NCI-H226 (cell line): ENCODE measurements at regions not wholly inside any gene's neighbourhood (a gene's known extent, or its start where the extent isn't known, plus 50 kb on each side); places are given as distances from the start of the nearest gene placed in this dataset.

Experiments
- DNase-seq: peaks from one replicate; pipeline ENCODE4 v3.0.0-alpha.2; 2015

DNA sequence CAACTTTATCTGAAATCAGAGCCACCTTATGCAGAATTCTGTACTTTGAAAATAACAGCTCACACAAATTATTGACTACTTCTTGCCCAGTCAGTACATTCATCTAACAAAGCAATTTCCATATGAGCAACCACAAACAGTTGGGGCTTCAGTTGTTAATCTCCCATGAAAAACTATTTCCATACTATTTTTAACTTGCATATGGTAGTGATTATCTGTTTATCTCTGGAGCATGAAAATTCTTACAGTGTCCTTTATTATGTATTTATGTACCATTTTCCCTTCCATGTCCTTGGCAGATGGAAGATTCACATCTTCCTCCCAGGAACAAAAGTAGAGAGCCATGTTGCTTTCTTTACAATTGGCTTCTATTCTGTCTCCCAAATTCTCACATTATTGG, 285.7 kb downstream of the CRPPA start:
- DNase-seq, result no peak

- peak; percentile 41 for DNase-seq
These were observed 290.9 kb downstream of the CRPPA start for GRCh38 chr7:16130111-16131110.

GRCh38 chr7:16129431-16130110, 291.8 kb downstream of the CRPPA start:
- DNase-seq, result peak; percentile 88

GRCh38 chr7:16123117-16123770, 298.1 kb downstream of the CRPPA start:
- DNase-seq, result no peak

GRCh38 chr7:16121876-16122390, 299.4 kb downstream of the CRPPA start:
- DNase-seq, result no peak

DNA sequence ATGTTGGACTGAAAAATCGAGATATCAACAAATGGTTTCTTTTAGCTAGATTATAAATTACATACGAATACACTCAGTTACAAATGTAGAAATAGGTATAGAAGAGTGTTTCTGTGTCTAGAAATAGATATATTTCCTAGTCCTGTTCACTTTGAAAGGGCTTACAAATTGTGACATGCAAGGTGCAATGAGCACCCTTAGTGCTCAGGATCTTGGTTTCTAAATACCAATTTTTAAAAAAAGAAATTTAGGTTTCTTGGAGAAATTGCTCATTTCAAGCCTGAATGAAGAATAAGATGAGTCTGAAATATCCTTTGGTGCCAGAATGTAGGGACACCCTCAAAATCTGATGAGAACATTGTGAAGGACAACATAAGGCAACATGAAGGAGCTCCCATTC, 306.0 kb downstream of the CRPPA start:
- DNase-seq, result no peak

DNA sequence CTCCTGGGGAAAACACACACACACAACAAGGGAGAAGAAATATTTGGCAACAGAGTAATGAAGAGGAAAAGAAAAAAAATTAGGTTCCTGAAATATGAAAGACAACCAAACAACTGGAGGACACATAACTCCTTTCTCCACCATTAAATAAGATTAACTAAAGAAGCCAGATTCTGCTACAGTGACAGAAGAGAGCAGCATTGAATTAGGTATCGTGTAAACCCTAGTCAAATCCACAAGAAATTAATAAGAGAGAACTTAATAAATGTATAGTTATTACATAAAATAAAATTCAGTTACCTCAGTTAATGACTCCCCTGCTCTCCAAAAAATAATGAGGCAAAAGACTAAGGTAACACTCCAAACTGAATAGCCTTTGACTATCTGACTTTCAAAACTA, 306.7 kb downstream of the CRPPA start:
- DNase-seq, result no peak

- DNase-seq, result no peak
These were observed 307.3 kb downstream of the CRPPA start for GRCh38 chr7:16114071-16114470.

DNA sequence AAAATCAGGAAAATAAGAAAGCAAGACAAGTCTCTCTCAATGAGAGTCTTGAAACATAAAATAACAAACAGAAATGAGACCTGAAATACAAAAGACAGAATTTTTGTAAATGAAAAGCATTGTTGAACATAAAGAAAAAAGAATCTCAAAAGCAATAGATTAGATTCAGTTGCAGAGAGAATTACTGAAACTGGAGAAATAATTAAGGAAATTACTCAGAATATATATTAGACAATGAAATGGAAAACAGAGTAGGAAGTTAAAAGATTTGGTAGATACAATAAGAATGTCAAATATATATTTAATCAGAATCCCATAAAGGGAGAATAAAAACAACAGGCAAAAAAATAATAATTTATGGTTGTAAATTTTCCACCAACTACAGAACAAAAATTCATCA, 308.3 kb downstream of the CRPPA start:
- DNase-seq, result no peak

DNA sequence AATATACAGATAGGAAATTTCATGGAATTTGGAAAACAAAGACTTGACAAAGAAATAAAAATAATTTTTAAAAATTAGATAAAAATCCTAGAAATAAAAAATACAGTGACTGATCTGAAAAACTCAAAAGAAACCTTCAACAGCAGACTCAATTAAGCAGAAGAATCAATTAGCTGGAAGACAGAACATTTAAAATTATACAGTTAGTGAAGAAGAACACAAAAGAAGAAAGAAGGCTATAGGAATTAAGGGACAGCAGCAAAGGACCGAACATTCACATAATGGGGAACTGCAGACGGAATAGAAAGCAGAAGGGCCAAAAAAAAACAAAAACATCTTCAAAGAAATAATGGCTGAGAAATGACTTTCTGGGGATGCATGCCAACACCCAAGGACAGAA, 314.5 kb downstream of the CRPPA start:
- DNase-seq, result no peak

DNA sequence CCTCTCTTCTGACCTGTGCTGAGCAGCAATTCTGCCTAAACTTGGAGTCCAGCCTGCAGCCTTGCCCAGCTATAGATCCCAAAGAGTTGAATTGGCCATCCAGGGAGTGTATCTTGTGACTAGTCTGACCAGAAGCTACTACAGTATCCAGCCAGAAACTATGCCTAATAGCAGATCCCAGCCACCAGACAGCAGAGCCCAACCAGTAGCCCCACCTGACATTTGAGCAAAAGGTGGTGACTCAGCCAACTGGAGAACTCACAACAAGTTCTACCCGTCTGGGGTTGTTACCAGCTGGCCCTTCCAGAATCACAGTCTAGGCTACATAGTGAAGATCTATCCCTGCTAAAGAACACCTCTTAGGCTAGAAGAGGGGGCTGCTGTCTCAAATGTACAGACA, 315.0 kb downstream of the CRPPA start:
- no peak for DNase-seq

GRCh38 chr7:16099302-16099849, 322.0 kb downstream of the CRPPA start:
- no peak for DNase-seq

DNA sequence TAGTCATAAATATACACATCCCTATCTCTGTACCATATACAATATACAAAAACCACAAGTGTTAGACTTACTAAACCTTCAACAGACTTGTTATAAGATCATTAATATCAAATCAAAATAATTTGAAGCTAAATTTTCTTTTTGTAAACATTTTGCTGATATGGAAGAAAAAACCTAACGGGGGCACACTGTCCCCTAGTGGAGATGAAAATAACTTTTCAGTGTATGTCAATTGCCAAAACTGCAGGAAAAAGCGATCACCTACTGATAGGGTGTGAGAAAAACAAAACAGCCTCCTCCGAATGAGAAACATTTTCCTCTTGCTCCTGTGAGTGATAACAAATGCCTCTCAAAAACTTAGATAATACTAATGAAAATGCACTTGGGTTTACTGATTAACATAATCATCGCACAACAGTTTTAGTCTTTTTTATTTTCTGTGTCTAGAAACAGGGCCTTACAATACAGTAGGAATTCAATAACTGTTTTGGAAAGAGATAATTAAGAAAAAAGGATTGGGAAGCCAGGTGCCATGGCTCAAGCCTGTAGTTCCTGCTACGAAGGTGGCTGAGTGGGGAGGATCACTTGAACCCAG, 322.7 kb downstream of the CRPPA start:
- no peak for DNase-seq

- DNase-seq, result no peak
These were observed 323.3 kb downstream of the CRPPA start for GRCh38 chr7:16098058-16098457.

GRCh38 chr7:16095171-16095950, 326.0 kb downstream of the CRPPA start:
- DNase-seq, result no peak

- DNase-seq, result no peak
These were observed 326.7 kb downstream of the CRPPA start for GRCh38 chr7:16094651-16095050.

DNA sequence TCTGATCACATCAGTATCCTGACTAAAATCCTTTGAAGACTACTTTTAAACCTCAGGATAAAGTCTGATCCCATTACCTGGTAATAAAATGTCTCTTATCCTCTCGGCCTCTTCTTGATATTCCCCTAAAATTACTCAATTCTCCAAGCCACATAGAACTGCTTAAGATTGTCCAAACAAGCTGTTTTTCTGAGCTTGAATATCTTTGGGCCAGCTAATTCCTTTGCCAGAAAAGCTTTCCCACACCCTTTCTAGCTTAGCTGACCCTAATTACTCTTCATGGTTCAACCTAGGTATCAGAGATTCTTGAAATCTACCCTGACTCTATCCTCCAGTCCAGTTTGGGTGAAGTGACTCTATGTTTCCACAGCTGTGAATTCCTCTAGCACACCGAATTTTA, 328.6 kb downstream of the CRPPA start:
- DNase-seq, result no peak

DNA sequence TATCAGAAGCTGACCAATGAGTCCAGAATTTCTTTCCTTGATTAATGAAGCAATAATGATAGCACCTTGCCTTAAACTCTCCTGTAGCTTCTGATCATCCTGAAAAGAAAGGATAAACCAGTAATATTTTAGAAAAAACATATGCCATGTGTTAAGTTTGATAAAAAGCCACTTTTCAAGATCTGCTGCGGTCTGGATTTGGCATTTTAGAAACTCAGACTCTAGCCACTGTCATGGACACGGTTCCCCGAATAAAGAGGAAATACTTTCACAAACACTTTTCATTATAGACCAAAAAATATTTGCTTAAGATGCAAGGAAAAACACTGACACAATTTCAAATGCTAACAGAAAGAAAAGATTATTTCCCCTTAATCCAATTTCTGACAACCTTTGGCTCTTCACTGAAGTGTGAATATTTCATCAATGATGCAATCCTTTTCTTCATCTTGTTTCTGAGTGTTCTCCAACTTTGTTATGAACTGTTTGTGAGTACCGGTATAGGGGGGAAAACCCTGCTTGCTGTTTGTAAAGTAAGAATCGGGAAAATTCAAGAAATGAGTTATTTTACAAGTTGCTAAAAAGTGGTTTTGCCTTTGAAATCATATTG, 329.5 kb downstream of the CRPPA start:
- DNase-seq, result no peak

DNA sequence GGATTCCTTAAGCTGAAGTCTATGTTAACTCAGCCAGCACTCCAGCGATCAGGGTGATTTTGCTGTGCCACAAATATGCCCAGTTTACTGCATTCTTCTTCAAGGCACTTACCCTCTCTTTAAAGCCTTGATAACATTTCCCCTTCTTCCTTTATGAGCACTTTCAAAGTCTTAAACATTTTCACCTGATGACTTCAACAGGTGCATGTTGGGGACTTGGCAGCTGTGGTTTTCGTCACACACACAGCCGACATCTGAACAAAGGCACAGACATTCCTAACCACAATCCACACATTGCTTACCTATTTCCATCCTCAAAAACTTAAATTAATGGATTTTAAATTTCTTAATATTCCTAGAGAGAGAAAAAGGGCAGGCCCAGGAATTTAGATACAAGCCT, 331.5 kb downstream of the CRPPA start:
- DNase-seq, result no peak

DNA sequence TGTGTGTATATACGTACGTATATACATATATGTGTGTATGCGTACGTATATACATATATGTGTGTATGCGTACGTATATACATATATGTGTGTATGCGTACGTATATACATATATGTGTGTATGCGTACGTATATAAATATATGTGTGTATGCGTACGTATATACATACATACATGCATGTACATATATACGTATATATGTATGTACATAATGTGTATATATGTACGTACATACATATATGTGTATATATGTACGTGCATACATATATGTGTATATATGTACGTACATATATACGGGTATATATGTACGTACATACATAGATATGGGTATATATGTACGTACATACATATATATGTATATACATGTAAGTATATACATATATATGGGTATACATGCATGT, 332.1 kb downstream of the CRPPA start:
- no peak for DNase-seq

DNA sequence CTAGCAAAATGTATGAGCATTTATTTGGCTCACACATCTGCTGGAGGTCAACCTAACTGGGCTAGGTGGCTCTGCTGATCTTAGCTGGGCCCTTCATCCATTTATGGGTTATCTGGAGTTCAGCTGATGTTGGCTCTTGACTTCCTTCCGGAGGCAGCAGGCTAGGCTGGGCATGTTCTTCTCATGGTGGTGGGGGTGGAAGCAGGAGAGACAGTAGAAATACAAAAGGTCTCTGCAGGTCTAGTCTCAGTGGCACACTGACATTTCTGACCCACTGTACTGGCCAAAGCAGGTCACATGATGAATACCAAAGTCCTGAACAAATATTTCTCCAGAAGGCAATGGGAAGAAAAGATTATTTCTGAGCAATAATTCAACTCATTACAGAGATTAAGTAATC, 334.6 kb downstream of the CRPPA start:
- DNase-seq, result no peak
